GM19023 (cell line): ENCODE measurements at regions not wholly inside any gene's neighbourhood (a gene's known extent, or its start where the extent isn't known, plus 50 kb on each side); places are given as distances from the start of the nearest gene placed in this dataset.
A peak's percentile ranks its signal among the peaks of the same experiment; 100 is the strongest.

Experiments used
- ATAC-seq: cut with Tn5 transposase; IDR thresholded peaks from one replicate; pipeline ENCODE4 v1.9.1; 2021; ENCODE audit warnings: mild to moderate bottlenecking, moderate library complexity; ENCODE audit not compliant: unreplicated experiment

GRCh38 chr4:38536716-38537115, 127.3 kb upstream of the KLF3 start:
- no peak for ATAC-seq

- ATAC-seq = no peak
Observed at GRCh38 chr4:38537666-38538065, 126.3 kb upstream of the KLF3 start.

- no peak for ATAC-seq
Observed at GRCh38 chr4:38538517-38538916, 125.5 kb upstream of the KLF3 start.

DNA sequence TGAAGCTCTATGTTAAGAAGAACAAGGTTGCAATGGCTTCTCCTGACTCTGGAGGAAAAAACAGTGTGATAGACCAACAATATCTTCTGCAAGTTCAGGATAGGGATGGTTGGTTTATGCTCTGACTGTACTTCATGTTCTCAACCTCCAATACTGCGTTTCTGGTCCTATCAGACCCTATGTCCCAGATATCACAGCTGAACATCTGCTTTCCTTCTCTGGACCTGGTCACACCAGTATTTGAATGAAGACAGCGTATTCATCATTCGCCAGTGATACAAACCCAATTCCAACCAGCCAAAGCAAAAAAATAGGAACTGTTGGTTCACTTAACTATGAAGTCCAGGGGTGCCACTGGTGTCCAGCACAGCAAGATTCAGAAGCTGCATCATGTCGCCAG, 124.5 kb upstream of the KLF3 start:
- no peak for ATAC-seq

DNA sequence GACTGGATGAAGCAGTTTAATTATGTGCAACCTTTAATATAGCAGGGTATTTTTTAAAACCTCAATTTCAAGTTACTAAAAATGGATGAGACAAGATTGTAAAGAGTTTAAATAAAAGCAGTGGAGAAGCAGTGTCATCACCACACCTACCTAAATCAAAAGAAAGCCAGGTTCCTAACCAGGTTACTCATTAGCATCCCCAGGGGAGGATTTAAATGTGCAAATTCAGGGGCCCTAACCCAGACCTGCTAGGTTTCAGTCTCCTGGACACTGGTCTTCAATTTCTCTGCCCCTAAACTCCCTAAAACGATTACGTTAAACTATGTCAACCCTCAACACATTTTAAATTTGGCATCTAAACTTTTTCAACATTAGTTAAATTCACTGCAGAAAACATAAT, 116.9 kb upstream of the KLF3 start:
- ATAC-seq = no peak

- ATAC-seq = no peak
Observed at GRCh38 chr4:38548256-38548655, 115.7 kb upstream of the KLF3 start.

DNA sequence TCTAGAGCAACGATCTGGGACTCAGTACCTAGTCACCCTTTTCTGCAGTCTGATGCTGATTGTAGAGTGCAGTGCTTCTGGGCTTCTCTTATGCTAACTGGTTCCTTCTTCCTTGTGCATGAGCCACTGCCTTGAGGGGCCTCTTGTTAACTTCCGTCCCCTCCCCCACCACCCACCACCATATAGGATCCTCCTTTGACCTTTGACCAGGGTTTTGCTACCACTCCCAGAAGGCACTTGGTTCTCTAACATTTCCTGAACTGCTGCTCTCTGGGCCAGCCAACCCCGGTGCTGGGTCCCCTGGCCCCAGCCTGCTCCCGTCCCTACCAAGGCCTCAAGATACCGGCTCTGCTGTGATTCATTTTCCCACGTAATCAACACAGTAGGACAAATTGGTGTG, 104.6 kb upstream of the KLF3 start:
- no peak for ATAC-seq

DNA sequence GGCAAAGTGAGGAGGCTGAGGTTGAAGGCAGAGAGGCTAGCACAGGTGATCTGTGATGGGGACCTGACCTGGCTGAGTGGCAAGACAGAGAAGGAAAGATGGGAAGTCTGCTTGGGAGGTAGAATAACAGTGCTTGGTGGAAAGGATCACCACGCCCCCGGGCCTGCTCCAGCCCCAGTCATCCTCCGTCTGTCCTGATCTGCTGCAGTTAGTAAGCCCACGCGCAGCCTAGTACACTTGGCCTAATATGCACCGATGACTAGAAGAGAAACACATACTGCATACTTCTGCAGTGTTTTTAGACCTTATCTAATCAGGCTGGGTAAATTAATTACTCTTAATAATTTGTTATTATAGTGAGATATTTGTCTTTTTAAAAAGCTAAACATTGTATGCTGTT, 103.7 kb upstream of the KLF3 start:
- no peak for ATAC-seq

DNA sequence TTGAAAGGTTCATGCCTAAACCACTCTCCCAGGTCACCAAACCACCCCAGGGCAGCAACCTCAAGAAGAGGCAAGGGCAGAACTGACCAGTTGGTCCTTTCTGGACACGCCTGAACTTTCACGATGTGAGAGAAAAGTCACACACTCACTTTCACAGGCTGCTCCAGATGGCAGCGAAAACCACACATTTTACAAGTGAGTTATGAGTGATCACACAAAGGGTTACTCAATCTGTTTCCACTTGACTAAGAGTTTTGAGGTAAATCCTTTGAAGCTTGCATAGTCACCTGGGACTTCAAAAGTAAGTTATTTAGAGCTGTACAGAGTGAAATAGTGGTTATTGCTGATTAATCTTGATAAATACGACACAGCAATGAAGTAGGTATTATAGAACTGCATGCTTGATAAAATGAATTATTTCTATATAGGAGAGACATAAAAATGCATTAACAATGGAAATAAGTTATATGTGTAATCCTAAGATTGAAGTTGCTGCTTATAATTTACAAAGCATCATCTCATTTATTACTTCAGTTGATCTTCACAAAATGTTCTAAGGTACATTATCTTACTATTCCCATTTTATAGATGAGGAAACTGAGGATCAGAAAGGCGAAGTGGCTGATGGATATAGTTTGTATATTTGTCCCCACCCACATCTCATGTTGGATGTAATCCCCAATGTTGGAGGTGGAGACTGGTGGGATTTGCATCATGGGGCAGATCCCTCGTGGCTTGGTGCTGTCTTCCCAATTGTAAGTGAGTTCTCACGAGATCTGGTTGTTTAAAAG, 103.0 kb upstream of the KLF3 start:
- ATAC-seq = peak; percentile 88

- ATAC-seq = no peak
Observed at GRCh38 chr4:38562751-38563198, 101.2 kb upstream of the KLF3 start.

- no peak for ATAC-seq
Observed at GRCh38 chr4:38563707-38564495, 100.1 kb upstream of the KLF3 start.

- ATAC-seq = no peak
Observed at GRCh38 chr4:38565271-38566199, 98.5 kb upstream of the KLF3 start.

DNA sequence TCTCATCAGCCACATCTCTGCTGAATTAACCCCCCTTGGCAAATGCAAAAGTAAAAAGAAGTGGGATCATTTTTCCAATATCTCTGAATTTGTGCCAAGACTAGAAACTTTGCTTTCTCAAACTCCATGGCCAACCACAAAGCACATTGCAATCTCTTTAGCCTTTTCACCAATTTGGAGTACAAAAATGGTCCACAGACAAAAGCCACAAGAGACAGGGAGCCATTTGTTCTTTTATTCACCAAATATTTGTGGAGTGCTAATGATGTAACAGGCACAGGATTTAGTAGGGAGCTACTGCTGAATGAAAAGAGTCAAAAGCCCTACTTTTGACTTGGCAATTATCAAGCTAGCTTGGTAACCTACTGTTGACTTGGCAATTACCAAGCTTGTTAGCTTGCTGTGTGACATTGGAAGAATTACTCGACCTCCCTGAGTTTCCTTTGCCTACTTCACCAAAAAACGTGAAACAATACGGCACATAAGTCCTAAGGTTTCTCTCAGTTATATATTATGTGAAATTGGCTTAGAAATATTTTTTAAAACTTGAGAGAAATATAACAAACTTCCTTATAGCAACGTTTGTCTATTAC, 97.1 kb upstream of the KLF3 start:
- no peak for ATAC-seq

DNA sequence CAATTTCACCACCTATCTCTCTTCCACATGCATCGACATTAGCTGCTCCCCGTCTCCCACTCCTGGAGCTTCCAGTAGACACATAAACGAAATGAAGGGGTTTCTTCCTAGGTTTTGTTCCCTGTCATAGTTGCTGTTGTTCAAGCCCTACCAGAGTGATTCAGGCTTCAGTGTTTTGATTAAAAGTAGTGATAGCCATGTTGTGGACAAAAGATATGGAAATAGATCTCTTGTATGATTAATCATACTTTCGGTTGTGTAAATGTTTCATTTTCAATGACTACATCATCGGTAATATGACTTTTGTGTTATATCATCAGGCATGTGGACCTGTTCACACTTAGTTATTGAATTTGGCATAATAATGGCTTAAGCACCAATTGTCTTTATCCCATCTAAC, 96.5 kb upstream of the KLF3 start:
- ATAC-seq = no peak

GRCh38 chr4:38568768-38569167, 95.2 kb upstream of the KLF3 start:
- no peak for ATAC-seq

DNA sequence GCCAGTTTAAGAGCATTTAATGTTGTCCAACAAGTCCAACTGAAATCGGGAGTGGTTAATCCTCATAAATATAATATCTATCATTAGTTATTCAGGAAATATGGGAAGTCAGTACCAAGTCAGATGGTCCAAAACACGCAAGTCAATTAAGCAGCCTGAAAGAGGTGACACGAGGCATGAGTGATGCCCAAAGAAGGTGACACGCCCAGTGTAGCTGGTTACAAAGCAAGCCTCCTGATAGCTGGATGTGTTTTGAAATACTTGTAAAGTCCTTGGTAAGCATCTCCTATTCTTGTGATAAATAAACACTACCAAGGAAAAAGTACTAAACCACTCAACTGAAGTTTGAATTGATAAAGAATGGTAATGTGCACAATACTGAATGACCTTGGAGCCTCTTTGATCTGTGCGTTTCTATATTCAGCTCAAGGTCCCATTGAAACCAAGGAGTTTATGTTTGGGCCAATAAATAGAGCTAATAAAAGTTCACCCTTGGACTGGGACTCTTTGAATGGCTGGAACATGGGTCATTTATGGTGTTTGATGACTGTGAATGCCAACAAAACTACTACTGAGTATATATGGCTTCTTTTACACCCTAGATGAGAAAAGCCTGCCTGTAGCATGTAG, 93.2 kb upstream of the KLF3 start:
- no peak for ATAC-seq

- no peak for ATAC-seq
Observed at GRCh38 chr4:38572793-38573192, 91.2 kb upstream of the KLF3 start.

- no peak for ATAC-seq
Observed at GRCh38 chr4:38574559-38575333, 89.3 kb upstream of the KLF3 start.

DNA sequence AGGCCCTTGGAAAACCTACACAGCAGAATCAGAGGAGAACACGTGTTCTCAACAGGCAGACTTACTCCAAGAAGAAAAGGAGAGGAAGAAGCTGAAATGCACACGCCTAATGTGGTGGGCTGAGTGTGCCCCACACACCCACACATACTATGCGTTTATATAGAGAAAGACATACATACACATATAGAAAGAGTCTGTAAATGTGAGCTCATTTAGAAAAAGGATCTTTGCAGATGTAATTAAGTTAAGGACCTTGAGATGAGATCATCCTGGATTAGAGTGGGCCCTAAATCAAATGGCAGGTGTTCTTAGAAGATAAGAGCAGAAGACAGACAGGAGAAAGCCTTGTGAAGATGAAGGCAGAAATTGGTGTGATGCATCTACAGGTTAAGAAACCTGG, 87.2 kb upstream of the KLF3 start:
- ATAC-seq = no peak

GRCh38 chr4:38577462-38577861, 86.5 kb upstream of the KLF3 start:
- no peak for ATAC-seq
